Motor neuron (in vitro differentiated cells): ENCODE measurements at regions not wholly inside any gene's neighbourhood (a gene's known extent, or its start where the extent isn't known, plus 50 kb on each side); places are given as distances from the start of the nearest gene placed in this dataset.
"Not testable (repeated sequence)": the region's sequence is repeated elsewhere in the genome, so short reads cannot be mapped to it uniquely, and the experiment has no call there.

Source experiments
- ATAC-seq, 8 experiments: fragments of 200-7000 bp; cut with Tn5 transposase; replicated peaks in 6 of 8; 2 replicates each; pipeline ENCODE4 v1.8.0; 2021; ENCODE audit warnings: mild to moderate bottlenecking in 8 of 8, moderate library complexity in 8 of 8
- H3K27ac ChIP-seq, 2 donors: fragments of 250-450 bp; sonication (Bioruptor Pico); 2 replicates each; pipeline ENCODE4 v1.9.0; 2021; ENCODE audit warnings: antibody characterized with exemption in 2 of 2, mild to moderate bottlenecking in 2 of 2, moderate library complexity in 1 of 2
- H3K4me1 ChIP-seq, 2 donors: fragments of 250-450 bp; sonication (Bioruptor Pico); replicated peaks in 1 of 2; 2 replicates each; pipeline ENCODE4 v1.6.1; 2021; ENCODE audit warnings: antibody characterized with exemption in 2 of 2, mild to moderate bottlenecking in 2 of 2, moderate library complexity in 1 of 2
- H3K4me3 ChIP-seq, 5 donors: fragments of 250-450 bp; sonication (Bioruptor Pico); 2 replicates each; pipeline ENCODE4 v1.9.0; 2021; ENCODE audit warnings: antibody characterized with exemption in 5 of 5, mild to moderate bottlenecking in 5 of 5, moderate library complexity in 4 of 5
- WGBS, 10 experiments: fragments of 450-650 bp; shearing (Covaris generic); methylation state at CpG; one replicate each; pipeline ENCODE4 v1.0.0; 2022; 5-methylcytosine and 5-hydroxymethylcytosine counted together
- in situ Hi-C, 9 experiments: fragments of 400-800 bp; cut with MboI; loops; one replicate each; pipeline ENCODE4 v1.15.0; 2021; ENCODE audit warnings: low sequenced_read_pairs in 9 of 9, low pct_unique_long_range_greater_than_20kb in 2 of 9; ENCODE audit not compliant: unreplicated experiment in 9 of 9

- ATAC-seq = no peak
- in situ Hi-C loops = no loop called here
- 0 to 85% (median 51%) methylated on average over 2 to 11 of the region's 16 CpGs; no CpG with 5 or more reads in 4 of the 10 experiments for WGBS, 10 experiments
- no peak overlapping the region for H3K27ac ChIP-seq
- no peak overlapping the region for H3K4me3 ChIP-seq
- peaks cover 0 to 7% of the 10 kb centered on the region in 2 donors for H3K4me1 ChIP-seq
Observed at GRCh38 chrX:1140236-1140681, 72.2 kb downstream of the CRLF2 start.

DNA sequence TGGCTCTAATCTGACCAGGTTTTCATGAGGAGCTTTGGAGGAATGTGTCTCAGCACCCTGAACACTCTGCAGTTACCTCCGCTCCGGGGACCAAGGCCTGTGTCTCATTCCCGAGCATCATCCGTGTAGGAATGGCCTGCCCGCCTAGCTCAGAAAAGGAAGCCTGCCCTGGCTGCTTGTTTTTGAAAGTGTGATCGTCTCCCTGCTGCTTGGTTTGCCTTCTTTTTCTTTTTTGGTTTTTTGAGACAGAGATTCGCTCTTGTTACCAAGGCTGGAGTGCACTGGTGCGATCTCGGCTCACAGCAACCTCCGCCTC lies 73.3 kb downstream of the CRLF2 start:
- H3K27ac ChIP-seq = peak overlapping the region in 1 of 2 donors; percentile 49
- 0 to 100% (median 84%) methylated on average over 1 to 6 of the region's 10 CpGs; no CpG with 5 or more reads in 1 of the 10 experiments for WGBS, 10 experiments

GRCh38 chrX:1138476-1139184 lies 73.8 kb downstream of the CRLF2 start:
- Histone ChIP-seq H3K4me3 (no peak overlapping the region), H3K4me1 (peaks cover 0 to 7% of the 10 kb centered on the region in 2 donors), H3K27ac (peak overlapping the region in 1 of 2 donors; percentile 49)
- in situ Hi-C loops = no loop called here
- peak in 3 of 8 experiments; percentile 40 to 71 (median 45) for ATAC-seq
- WGBS, 10 experiments = 0 to 87% (median 71%) methylated on average over 1 to 19 of the region's 22 CpGs; no CpG with 5 or more reads in 1 of the 10 experiments

More for the DNA sequence above, 73.3 kb downstream of the CRLF2 start:
- Histone ChIP-seq H3K4me3 (no peak overlapping the region), H3K4me1 (peaks cover 0 to 7% of the 10 kb centered on the region in 2 donors)
- in situ Hi-C loops = no loop called here
- ATAC-seq = no peak

- WGBS, 10 experiments = 0 to 87% (median 37%) methylated on average over 1 to 8 of the region's 10 CpGs; no CpG with 5 or more reads in 6 of the 10 experiments
- in situ Hi-C loops = no loop called here
- no peak overlapping the region for H3K27ac ChIP-seq
- H3K4me1 ChIP-seq = peaks cover 0 to 7% of the 10 kb centered on the region in 2 donors
- H3K4me3 ChIP-seq = no peak overlapping the region
- ATAC-seq = no peak
Observed at GRCh38 chrX:1137531-1137930, 74.9 kb downstream of the CRLF2 start.

- ATAC-seq, in situ Hi-C loops: not testable (repeated sequence)
- 0 to 96% methylated on average over 3 to 5 of the region's 8 CpGs; no CpG with 5 or more reads in 8 of the 10 experiments for WGBS, 10 experiments
Observed at GRCh38 chrX:1136582-1136981, 75.9 kb downstream of the CRLF2 start.

DNA sequence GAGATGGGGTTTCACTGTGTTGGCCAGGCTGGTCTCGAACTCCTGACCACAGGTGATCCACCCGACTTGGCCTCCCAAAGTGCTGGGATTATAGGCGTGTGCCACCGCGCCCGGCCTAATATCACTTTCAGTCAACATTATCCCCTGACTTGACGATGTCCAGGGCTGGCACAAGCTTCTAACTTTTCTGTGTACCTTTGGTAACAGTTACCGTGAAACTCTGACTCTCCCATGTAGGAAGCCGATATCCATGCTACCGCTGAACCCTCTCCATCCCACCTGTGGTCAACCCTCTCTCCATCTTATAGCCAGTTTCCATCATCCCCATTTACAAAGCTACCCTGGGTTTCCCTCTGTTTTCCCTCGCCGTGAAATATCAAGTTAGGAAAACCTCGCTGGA lies 77.5 kb downstream of the CRLF2 start:
- WGBS, 10 experiments = 32 to 98% (median 76%) methylated on average over 3 to 11 of the region's 13 CpGs; no CpG with 5 or more reads in 1 of the 10 experiments
- in situ Hi-C loops = no loop called here
- ATAC-seq = no peak

More at GRCh38 chrX:1136582-1136981, 75.9 kb downstream of the CRLF2 start:
- H3K4me3 ChIP-seq, H3K4me1 ChIP-seq, H3K27ac ChIP-seq: not testable (repeated sequence)

GRCh38 chrX:1134156-1134555 lies 78.3 kb downstream of the CRLF2 start:
- no peak overlapping the region for H3K4me3 ChIP-seq
- H3K4me1 ChIP-seq = peaks cover 0 to 7% of the 10 kb centered on the region in 2 donors
- no peak for ATAC-seq
- in situ Hi-C loops = no loop called here
- 7 to 93% (median 81%) methylated on average over 1 to 10 of the region's 12 CpGs; no CpG with 5 or more reads in 3 of the 10 experiments for whole genome bisulfite sequencing, 10 experiments
- H3K27ac ChIP-seq = no peak overlapping the region

More for the DNA sequence above, 77.5 kb downstream of the CRLF2 start:
- Histone ChIP-seq H3K4me3 (no peak overlapping the region), H3K4me1 (peaks cover 0 to 7% of the 10 kb centered on the region in 2 donors), H3K27ac (no peak overlapping the region)

GRCh38 chrX:1126738-1127137 lies 85.7 kb downstream of the CRLF2 start:
- ATAC-seq = no peak
- 0 to 86% (median 53%) methylated on average over 1 to 3 of the region's 3 CpGs; no CpG with 5 or more reads in 4 of the 10 experiments for whole genome bisulfite sequencing, 10 experiments
- in situ Hi-C loops = no loop called here
- Histone ChIP-seq H3K4me1 (peaks cover 5 to 15% of the 10 kb centered on the region in 2 donors), H3K4me3 (no peak overlapping the region), H3K27ac (no peak overlapping the region)

- Histone ChIP-seq H3K4me3 (no peak overlapping the region), H3K4me1 (peaks cover 5 to 15% of the 10 kb centered on the region in 2 donors), H3K27ac (no peak overlapping the region)
- in situ Hi-C loops = no loop called here
- peak in 3 of 8 experiments; percentile 33 to 48 (median 36) for ATAC-seq
- 0 to 77% (median 46%) methylated on average over 4 to 10 of the region's 11 CpGs; no CpG with 5 or more reads in 4 of the 10 experiments for WGBS, 10 experiments
Observed at GRCh38 chrX:1124531-1124930, 87.9 kb downstream of the CRLF2 start.

GRCh38 chrX:1122851-1123250 lies 89.6 kb downstream of the CRLF2 start:
- WGBS, 10 experiments = 66 to 100% (median 95%) methylated on average over 3 to 9 of the region's 12 CpGs; no CpG with 5 or more reads in 6 of the 10 experiments
- in situ Hi-C loops, ATAC-seq: not testable (repeated sequence)

GRCh38 chrX:1119275-1119674 lies 93.2 kb downstream of the CRLF2 start:
- Histone ChIP-seq H3K4me1 (peaks cover 5 to 9% of the 10 kb centered on the region in 2 donors), H3K27ac (no peak overlapping the region), H3K4me3 (no peak overlapping the region)
- ATAC-seq = no peak
- 0 to 87% (median 47%) methylated on average over 1 to 2 of the region's 2 CpGs for WGBS, 10 experiments
- in situ Hi-C loops = no loop called here

More at GRCh38 chrX:1122851-1123250, 89.6 kb downstream of the CRLF2 start:
- peaks cover 5 to 15% of the 10 kb centered on the region in 2 donors for H3K4me1 ChIP-seq
- H3K4me3 ChIP-seq, H3K27ac ChIP-seq: not testable (repeated sequence)

GRCh38 chrX:1118572-1119199 lies 93.8 kb downstream of the CRLF2 start:
- Histone ChIP-seq H3K4me3 (no peak overlapping the region), H3K4me1 (peaks cover 1 to 3% of the 10 kb centered on the region in 2 donors), H3K27ac (no peak overlapping the region)
- 3 to 95% (median 87%) methylated on average over 3 to 4 of the region's 4 CpGs; no CpG with 5 or more reads in 1 of the 10 experiments for WGBS, 10 experiments
- ATAC-seq = no peak
- in situ Hi-C loops = no loop called here

DNA sequence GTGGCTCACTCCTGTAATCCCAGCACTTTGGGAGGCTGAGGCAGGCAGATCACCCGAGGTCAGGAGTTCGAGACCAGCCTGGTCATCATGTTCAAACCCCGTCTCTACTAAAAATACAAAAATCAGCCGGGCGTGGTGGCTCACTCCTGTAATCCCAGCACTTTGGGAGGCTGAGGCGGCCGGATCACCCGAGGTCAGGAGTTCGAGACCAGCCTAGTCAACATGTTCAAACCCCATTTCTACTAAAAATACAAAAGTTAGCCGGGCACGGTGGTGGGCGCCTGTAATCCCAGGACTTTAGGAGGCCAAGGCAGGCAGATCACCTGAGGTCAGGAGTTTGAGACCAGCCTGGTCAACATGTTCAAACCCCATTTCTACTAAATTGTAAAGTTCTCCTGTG lies 97.0 kb downstream of the CRLF2 start:
- ATAC-seq, H3K27ac ChIP-seq, H3K4me3 ChIP-seq, in situ Hi-C loops: not testable (repeated sequence)
- 53 to 100% (median 68%) methylated on average over 1 to 8 of the region's 12 CpGs; no CpG with 5 or more reads in 7 of the 10 experiments for WGBS, 10 experiments
- peaks cover 17 to 18% of the 10 kb centered on the region in 2 donors for H3K4me1 ChIP-seq
